ENCODE measurements at regions not wholly inside any gene's neighbourhood (a gene's known extent, or its start where the extent isn't known, plus 50 kb on each side); places are given as distances from the start of the nearest gene placed in this dataset.
"Not testable (repeated sequence)": the region's sequence is repeated elsewhere in the genome, so short reads cannot be mapped to it uniquely, and the experiment has no call there.

- WGBS: 89% methylated on average over 3 of the region's 3 CpGs
- H3K36me3 ChIP-seq (ENCODE audit: insufficient read depth): no peaks in the 10 kb centered on the region
- H3K4me3 ChIP-seq (ENCODE audit: low read depth, low read length): no peak overlapping the region
- DNase-seq (ENCODE audit: extremely low spot score): no peak
- H3K4me1 ChIP-seq (ENCODE audit: insufficient read depth): no peaks in the 10 kb centered on the region
- no peak overlapping the region for H3K27ac ChIP-seq (ENCODE audit: low read depth)
Measured at GRCh38 chr6:109875973-109876372, 102.1 kb upstream of the GPR6 start.

GRCh38 chr6:109877028-109878004 lies 100.8 kb upstream of the GPR6 start:
- H3K4me3 ChIP-seq (ENCODE audit: low read depth, low read length): no peak overlapping the region
- H3K36me3 ChIP-seq (ENCODE audit: insufficient read depth): no peaks in the 10 kb centered on the region
- 72% methylated on average over 10 of the region's 10 CpGs for WGBS
- H3K27ac ChIP-seq (ENCODE audit: low read depth): no peak overlapping the region
- no peaks in the 10 kb centered on the region for H3K4me1 ChIP-seq (ENCODE audit: insufficient read depth)
- no peak for DNase-seq (ENCODE audit: extremely low spot score)

GRCh38 chr6:109878005-109878690 lies 100.0 kb upstream of the GPR6 start:
- 66% methylated on average over 9 of the region's 9 CpGs for WGBS
- not testable (repeated sequence) for DNase-seq (ENCODE audit: extremely low spot score); H3K36me3 ChIP-seq (ENCODE audit: insufficient read depth); H3K4me3 ChIP-seq (ENCODE audit: low read depth, low read length); H3K4me1 ChIP-seq (ENCODE audit: insufficient read depth); H3K27ac ChIP-seq (ENCODE audit: low read depth)

- H3K4me1 ChIP-seq (ENCODE audit: insufficient read depth); H3K27ac ChIP-seq (ENCODE audit: low read depth); H3K36me3 ChIP-seq (ENCODE audit: insufficient read depth); H3K4me3 ChIP-seq (ENCODE audit: low read depth, low read length); DNase-seq (ENCODE audit: extremely low spot score): not testable (repeated sequence)
- WGBS: 69% methylated on average over 5 of the region's 5 CpGs
Measured at GRCh38 chr6:109879081-109879480, 99.0 kb upstream of the GPR6 start.

GRCh38 chr6:109879521-109879920 lies 98.6 kb upstream of the GPR6 start:
- no peak overlapping the region for H3K4me3 ChIP-seq (ENCODE audit: low read depth, low read length)
- H3K27ac ChIP-seq (ENCODE audit: low read depth): no peak overlapping the region
- no peaks in the 10 kb centered on the region for H3K36me3 ChIP-seq (ENCODE audit: insufficient read depth)
- DNase-seq (ENCODE audit: extremely low spot score): no peak
- no peaks in the 10 kb centered on the region for H3K4me1 ChIP-seq (ENCODE audit: insufficient read depth)
- WGBS: 91% methylated on average over 15 of the region's 15 CpGs

- DNase-seq (ENCODE audit: extremely low spot score); H3K4me3 ChIP-seq (ENCODE audit: low read depth, low read length): not testable (repeated sequence)
- WGBS: 98% methylated on average over 19 of the region's 19 CpGs
Measured at GRCh38 chr6:109881069-109881468, 97.0 kb upstream of the GPR6 start.

GRCh38 chr6:109881953-109882490 lies 96.1 kb upstream of the GPR6 start:
- 96% methylated on average over 1 of the region's 1 CpG for WGBS
- not testable (repeated sequence) for H3K27ac ChIP-seq (ENCODE audit: low read depth); H3K4me1 ChIP-seq (ENCODE audit: insufficient read depth); H3K4me3 ChIP-seq (ENCODE audit: low read depth, low read length); H3K36me3 ChIP-seq (ENCODE audit: insufficient read depth); DNase-seq (ENCODE audit: extremely low spot score)

More at GRCh38 chr6:109881069-109881468, 97.0 kb upstream of the GPR6 start:
- H3K4me1 ChIP-seq (ENCODE audit: insufficient read depth); H3K36me3 ChIP-seq (ENCODE audit: insufficient read depth); H3K27ac ChIP-seq (ENCODE audit: low read depth): not testable (repeated sequence)

GRCh38 chr6:109891924-109892323 lies 86.2 kb upstream of the GPR6 start:
- H3K36me3 ChIP-seq (ENCODE audit: insufficient read depth): no peaks in the 10 kb centered on the region
- no peak overlapping the region for H3K4me3 ChIP-seq (ENCODE audit: low read depth, low read length)
- H3K4me1 ChIP-seq (ENCODE audit: insufficient read depth): no peaks in the 10 kb centered on the region
- no peak for DNase-seq (ENCODE audit: extremely low spot score)
- 84% methylated on average over 5 of the region's 5 CpGs for WGBS
- H3K27ac ChIP-seq (ENCODE audit: low read depth): no peak overlapping the region

GRCh38 chr6:109892451-109893435 lies 85.4 kb upstream of the GPR6 start:
- Histone ChIP-seq H3K36me3 (ENCODE audit: insufficient read depth) (no peaks in the 10 kb centered on the region), H3K4me1 (ENCODE audit: insufficient read depth) (no peaks in the 10 kb centered on the region), H3K27ac (ENCODE audit: low read depth) (no peak overlapping the region), H3K4me3 (ENCODE audit: low read depth, low read length) (no peak overlapping the region)
- WGBS: 58% methylated on average over 11 of the region's 11 CpGs
- peak; percentile 71 for DNase-seq (ENCODE audit: extremely low spot score)

GRCh38 chr6:109893606-109894005 lies 84.5 kb upstream of the GPR6 start:
- 93% methylated on average over 4 of the region's 4 CpGs for WGBS
- Histone ChIP-seq H3K4me1 (ENCODE audit: insufficient read depth) (no peaks in the 10 kb centered on the region), H3K36me3 (ENCODE audit: insufficient read depth) (no peaks in the 10 kb centered on the region), H3K4me3 (ENCODE audit: low read depth, low read length) (no peak overlapping the region), H3K27ac (ENCODE audit: low read depth) (no peak overlapping the region)
- DNase-seq (ENCODE audit: extremely low spot score): no peak

GRCh38 chr6:109894181-109894580 lies 83.9 kb upstream of the GPR6 start:
- Histone ChIP-seq H3K36me3 (ENCODE audit: insufficient read depth) (no peaks in the 10 kb centered on the region), H3K27ac (ENCODE audit: low read depth) (no peak overlapping the region), H3K4me3 (ENCODE audit: low read depth, low read length) (no peak overlapping the region), H3K4me1 (ENCODE audit: insufficient read depth) (no peaks in the 10 kb centered on the region)
- 94% methylated on average over 5 of the region's 5 CpGs for WGBS
- DNase-seq (ENCODE audit: extremely low spot score): no peak

GRCh38 chr6:109896341-109896740 lies 81.8 kb upstream of the GPR6 start:
- WGBS: 68% methylated on average over 1 of the region's 1 CpG
- DNase-seq (ENCODE audit: extremely low spot score): no peak
- no peak overlapping the region for H3K4me3 ChIP-seq (ENCODE audit: low read depth, low read length)
- no peaks in the 10 kb centered on the region for H3K4me1 ChIP-seq (ENCODE audit: insufficient read depth)
- H3K27ac ChIP-seq (ENCODE audit: low read depth): no peak overlapping the region
- H3K36me3 ChIP-seq (ENCODE audit: insufficient read depth): no peaks in the 10 kb centered on the region

GRCh38 chr6:109897025-109897424 lies 81.1 kb upstream of the GPR6 start:
- no peak overlapping the region for H3K27ac ChIP-seq (ENCODE audit: low read depth)
- no peak overlapping the region for H3K4me3 ChIP-seq (ENCODE audit: low read depth, low read length)
- DNase-seq (ENCODE audit: extremely low spot score): no peak
- WGBS: 82% methylated on average over 2 of the region's 2 CpGs
- H3K36me3 ChIP-seq (ENCODE audit: insufficient read depth): no peaks in the 10 kb centered on the region
- no peaks in the 10 kb centered on the region for H3K4me1 ChIP-seq (ENCODE audit: insufficient read depth)

All from urinary bladder (tissue), 3 donors.